ENCODE measurements at regions not wholly inside any gene's neighbourhood (a gene's known extent, or its start where the extent isn't known, plus 50 kb on each side); places are given as distances from the start of the nearest gene placed in this dataset.

DNA sequence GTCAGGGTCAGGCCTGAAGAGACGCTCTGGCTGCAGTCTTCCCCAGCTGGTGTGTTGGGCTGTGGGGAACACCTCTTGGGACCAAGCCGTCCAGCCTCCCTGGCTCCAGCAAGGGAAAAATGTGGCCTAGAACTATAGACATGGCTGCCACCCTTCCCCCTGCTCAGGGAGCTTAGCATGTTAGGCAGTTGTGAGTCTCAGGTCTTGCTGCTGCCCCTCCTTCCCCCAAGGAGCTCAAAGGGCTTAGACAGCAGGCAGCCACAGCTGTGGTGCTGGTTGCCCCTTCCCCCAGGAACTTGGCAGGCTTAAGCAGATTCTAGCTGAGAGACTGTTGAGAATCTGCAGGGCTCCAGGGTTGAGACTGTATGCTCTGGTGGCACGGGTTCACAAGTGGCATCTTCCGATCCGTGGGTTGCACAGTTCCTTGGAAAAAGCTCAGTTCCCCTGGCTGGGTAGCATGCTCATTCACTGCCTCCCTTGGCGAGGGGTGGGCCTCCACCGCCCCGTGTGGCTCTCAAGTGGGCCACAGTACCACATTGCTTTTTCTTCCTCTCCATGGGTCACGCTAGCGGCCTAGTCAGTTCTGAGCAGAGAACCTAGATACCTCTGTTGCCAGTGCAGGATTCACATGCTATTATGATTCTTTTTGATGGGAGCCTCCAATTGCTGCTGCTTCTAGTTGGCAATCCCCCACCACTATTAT lies 1258.6 kb downstream of the OLFM4 start:
- no peak overlapping the region for H3K4me3 ChIP-seq (replicated peaks in 1 of 2; ENCODE audit: low read depth in 2 of 2, low read length in 2 of 2)
- DNase-seq (ENCODE audit: low read depth in 2 of 2), result no peak
- TF ChIP-seq CTCF (IDR thresholded peaks at IDR 0.05; ENCODE audit: low read depth, low read length), result no peak

DNA sequence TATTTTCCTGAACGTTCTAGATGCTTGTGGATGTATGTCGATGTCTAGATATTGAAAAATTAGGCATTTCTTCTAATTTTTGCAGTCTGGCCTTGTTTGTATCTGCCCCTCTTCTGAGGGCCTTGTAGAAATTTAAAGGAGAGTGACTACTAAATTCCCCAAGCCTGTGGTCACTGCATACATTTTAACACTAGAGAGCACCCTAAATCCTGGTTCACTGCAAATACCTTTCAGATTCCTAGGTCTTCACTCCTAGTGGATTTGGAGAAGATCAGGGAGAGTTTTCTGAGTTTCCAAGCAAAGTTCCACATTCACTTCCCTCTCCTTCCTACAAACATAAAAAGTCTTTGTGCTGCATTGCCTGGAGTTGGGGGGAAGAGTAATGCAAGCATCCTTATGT lies 1272.5 kb downstream of the OLFM4 start:
- no peak overlapping the region for H3K4me3 ChIP-seq (replicated peaks in 1 of 2; ENCODE audit: low read depth in 2 of 2, low read length in 2 of 2)
- TF ChIP-seq CTCF (IDR thresholded peaks at IDR 0.05; ENCODE audit: low read depth, low read length), result no peak
- no peak for DNase-seq (ENCODE audit: low read depth in 2 of 2)

GRCh38 chr13:54305377-54305776 lies 1276.8 kb downstream of the OLFM4 start:
- no peak for DNase-seq (ENCODE audit: low read depth in 2 of 2)
- TF ChIP-seq CTCF (IDR thresholded peaks at IDR 0.05; ENCODE audit: low read depth, low read length), result no peak
- no peak overlapping the region for H3K4me3 ChIP-seq (replicated peaks in 1 of 2; ENCODE audit: low read depth in 2 of 2, low read length in 2 of 2)

DNA sequence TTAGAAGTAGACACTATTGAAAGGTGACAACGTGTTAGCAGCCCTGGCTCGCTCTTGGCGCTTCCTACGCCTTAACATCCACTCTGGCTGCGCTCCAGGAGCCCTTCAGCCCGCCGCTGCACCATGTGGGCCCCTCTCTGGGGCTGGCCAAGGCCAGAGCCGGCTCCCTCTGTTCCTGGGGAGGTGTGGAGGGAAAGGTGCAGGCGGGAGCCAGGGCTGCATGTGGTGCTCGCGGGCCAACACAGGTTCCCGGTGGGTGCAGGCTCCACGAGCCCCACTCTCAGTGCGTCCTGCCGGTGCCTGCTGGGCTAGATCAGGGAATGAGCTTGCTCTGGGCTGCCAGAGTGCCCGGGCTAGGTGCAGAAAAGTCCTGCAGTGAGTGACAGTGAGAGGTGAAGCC lies 1284.3 kb downstream of the OLFM4 start:
- no peak overlapping the region for H3K4me3 ChIP-seq (replicated peaks in 1 of 2; ENCODE audit: low read depth in 2 of 2, low read length in 2 of 2)
- DNase-seq (ENCODE audit: low read depth in 2 of 2), result no peak
- TF ChIP-seq CTCF (IDR thresholded peaks at IDR 0.05; ENCODE audit: low read depth, low read length), result no peak

DNA sequence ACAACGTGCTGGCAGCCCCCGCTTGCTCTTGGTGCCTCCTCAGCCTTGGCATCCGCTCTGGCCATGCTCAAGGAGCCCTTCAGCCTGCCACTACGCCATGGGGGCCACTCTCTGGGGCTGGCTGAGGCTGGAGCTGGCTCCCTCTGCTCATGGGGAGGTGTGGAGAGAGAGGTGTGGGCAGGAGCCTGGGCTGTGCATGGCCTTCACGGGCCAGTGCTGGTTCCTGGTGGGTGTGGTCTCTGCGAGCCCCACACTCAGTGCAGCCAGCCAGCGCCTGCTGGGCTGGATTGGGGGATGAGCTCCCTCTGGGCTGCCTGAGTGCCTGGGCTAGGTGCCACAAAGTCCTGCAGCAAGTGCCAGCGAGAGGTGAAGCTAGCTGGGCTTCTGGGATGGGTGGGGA lies 1289.1 kb downstream of the OLFM4 start:
- H3K4me3 ChIP-seq (replicated peaks in 1 of 2; ENCODE audit: low read depth in 2 of 2, low read length in 2 of 2), result no peak overlapping the region
- no peak for DNase-seq (ENCODE audit: low read depth in 2 of 2)
- no peak for TF ChIP-seq CTCF (IDR thresholded peaks at IDR 0.05; ENCODE audit: low read depth, low read length)

DNA sequence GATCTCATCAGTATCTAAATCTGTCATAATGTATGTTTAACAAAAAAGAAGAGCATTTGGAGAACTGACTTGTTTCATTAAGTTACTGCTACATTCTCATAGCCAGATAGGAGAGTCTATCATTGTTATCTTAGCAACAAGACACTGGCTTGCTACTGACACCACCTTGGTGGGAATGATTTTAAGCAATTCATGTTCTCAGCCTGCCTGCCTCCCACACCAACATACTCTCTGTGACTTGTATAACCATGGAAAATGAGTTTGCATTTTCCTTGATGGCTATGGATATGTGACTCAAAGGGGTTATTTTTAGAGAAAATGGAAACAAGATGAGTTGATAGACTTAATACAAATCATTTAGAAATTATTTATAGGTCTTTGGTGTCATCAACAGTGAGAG lies 1308.9 kb downstream of the OLFM4 start:
- no peak overlapping the region for H3K4me3 ChIP-seq (replicated peaks in 1 of 2; ENCODE audit: low read depth in 2 of 2, low read length in 2 of 2)
- DNase-seq (ENCODE audit: low read depth in 2 of 2), result no peak
- TF ChIP-seq CTCF (IDR thresholded peaks at IDR 0.05; ENCODE audit: low read depth, low read length), result no peak

- TF ChIP-seq CTCF (IDR thresholded peaks at IDR 0.05; ENCODE audit: low read depth, low read length), result no peak
- H3K4me3 ChIP-seq (replicated peaks in 1 of 2; ENCODE audit: low read depth in 2 of 2, low read length in 2 of 2), result no peak overlapping the region
- no peak for DNase-seq (ENCODE audit: low read depth in 2 of 2)
Observed at GRCh38 chr13:54347531-54347930, 1318.9 kb downstream of the OLFM4 start.

Data from cardiac fibroblast (primary cell).